ENCODE measurements at regions not wholly inside any gene's neighbourhood (a gene's known extent, or its start where the extent isn't known, plus 50 kb on each side); places are given as distances from the start of the nearest gene placed in this dataset.

- WGBS, 3 donors = 87 to 91% (median 90%) methylated on average over 4 of the region's 4 CpGs
- Histone ChIP-seq H3K36me3 (ENCODE audit: insufficient read depth in 1 of 2, low read depth in 1 of 2) (no peaks in the 10 kb centered on the region), H3K9me3 (no peaks in the 10 kb centered on the region), H3K27me3 (ENCODE audit: insufficient read depth in 3 of 3, low read length in 2 of 3) (no peaks in the 10 kb centered on the region), H3K4me3 (no peak overlapping the region), H3K27ac (no peak overlapping the region), H3K4me1 (no peaks in the 10 kb centered on the region)
- DNase-seq (no peak), ATAC-seq (no peak)
- no peak for TF ChIP-seq CTCF (IDR thresholded peaks at IDR 0.05)
- intact Hi-C loops (cut with DNase I) = no loop called here
These were observed 402.5 kb upstream of the SLC24A2 start for GRCh38 chr9:20191228-20191840.

GRCh38 chr9:20189871-20190270, 401.0 kb upstream of the SLC24A2 start:
- Histone ChIP-seq H3K36me3 (ENCODE audit: insufficient read depth in 1 of 2, low read depth in 1 of 2) (no peaks in the 10 kb centered on the region), H3K4me1 (no peaks in the 10 kb centered on the region), H3K27ac (no peak overlapping the region), H3K4me3 (no peak overlapping the region), H3K27me3 (ENCODE audit: insufficient read depth in 3 of 3, low read length in 2 of 3) (no peaks in the 10 kb centered on the region), H3K9me3 (no peaks in the 10 kb centered on the region)
- ATAC-seq = no peak
- no peak for DNase-seq
- 29 to 38% (median 37%) methylated on average over 4 of the region's 4 CpGs for WGBS, 3 donors
- intact Hi-C loops (cut with DNase I) = no loop called here
- TF ChIP-seq CTCF (IDR thresholded peaks at IDR 0.05) = no peak

- no peak for TF ChIP-seq CTCF (IDR thresholded peaks at IDR 0.05)
- Histone ChIP-seq H3K9me3 (no peaks in the 10 kb centered on the region), H3K36me3 (ENCODE audit: insufficient read depth in 1 of 2, low read depth in 1 of 2) (no peaks in the 10 kb centered on the region), H3K4me1 (no peaks in the 10 kb centered on the region), H3K4me3 (no peak overlapping the region), H3K27me3 (ENCODE audit: insufficient read depth in 3 of 3, low read length in 2 of 3) (no peaks in the 10 kb centered on the region), H3K27ac (no peak overlapping the region)
- DNase-seq = no peak
- 16 to 26% (median 24%) methylated on average over 6 of the region's 6 CpGs for WGBS, 3 donors
- no peak for ATAC-seq
- intact Hi-C loops (cut with DNase I) = no loop called here
These were observed 400.0 kb upstream of the SLC24A2 start for GRCh38 chr9:20188616-20189369.

GRCh38 chr9:20187318-20187717, 398.5 kb upstream of the SLC24A2 start:
- intact Hi-C loops (cut with DNase I) = no loop called here
- no peak for TF ChIP-seq CTCF (IDR thresholded peaks at IDR 0.05)
- no peak for DNase-seq
- no peaks in the 10 kb centered on the region for H3K9me3 ChIP-seq
- 42 to 72% (median 66%) methylated on average over 2 of the region's 2 CpGs for WGBS, 3 donors
- H3K4me3 ChIP-seq = no peak overlapping the region
- H3K36me3 ChIP-seq (ENCODE audit: insufficient read depth in 1 of 2, low read depth in 1 of 2) = no peaks in the 10 kb centered on the region
- no peaks in the 10 kb centered on the region for H3K4me1 ChIP-seq
- no peaks in the 10 kb centered on the region for H3K27me3 ChIP-seq (ENCODE audit: insufficient read depth in 3 of 3, low read length in 2 of 3)
- no peak for ATAC-seq
- no peak overlapping the region for H3K27ac ChIP-seq

All from psoas muscle (tissue), 7 donors.